ENCODE measurements at regions not wholly inside any gene's neighbourhood (a gene's known extent, or its start where the extent isn't known, plus 50 kb on each side); places are given as distances from the start of the nearest gene placed in this dataset.

- FAIRE-seq = no peak
These were observed 462.2 kb upstream of the MKI67 start for GRCh38 chr10:128588402-128588801.

GRCh38 chr10:128594688-128595087 is 468.5 kb upstream of the MKI67 start:
- FAIRE-seq = no peak

GRCh38 chr10:128596906-128597305 is 470.7 kb upstream of the MKI67 start:
- no peak for FAIRE-seq

GRCh38 chr10:128599030-128599429 is 472.8 kb upstream of the MKI67 start:
- FAIRE-seq = no peak

- FAIRE-seq = no peak
These were observed 473.3 kb upstream of the MKI67 start for GRCh38 chr10:128599538-128599937.

GRCh38 chr10:128602183-128602582 is 476.0 kb upstream of the MKI67 start:
- no peak for FAIRE-seq

GRCh38 chr10:128604025-128604424 is 477.8 kb upstream of the MKI67 start:
- no peak for FAIRE-seq

GRCh38 chr10:128605180-128605579 is 479.0 kb upstream of the MKI67 start:
- no peak for FAIRE-seq

GRCh38 chr10:128606055-128606454 is 479.8 kb upstream of the MKI67 start:
- FAIRE-seq = no peak

GRCh38 chr10:128608791-128609190 is 482.6 kb upstream of the MKI67 start:
- no peak for FAIRE-seq

GRCh38 chr10:128609460-128609859 is 483.2 kb upstream of the MKI67 start:
- FAIRE-seq = no peak

- no peak for FAIRE-seq
These were observed 483.9 kb upstream of the MKI67 start for GRCh38 chr10:128610113-128610512.

GRCh38 chr10:128612195-128612594 is 486.0 kb upstream of the MKI67 start:
- FAIRE-seq = no peak

- FAIRE-seq = no peak
These were observed 486.4 kb upstream of the MKI67 start for GRCh38 chr10:128612631-128613030.

- no peak for FAIRE-seq
These were observed 487.9 kb upstream of the MKI67 start for GRCh38 chr10:128614016-128614605.

- no peak for FAIRE-seq
These were observed 488.8 kb upstream of the MKI67 start for GRCh38 chr10:128614802-128615553.

GRCh38 chr10:128617532-128617931 is 491.3 kb upstream of the MKI67 start:
- FAIRE-seq = no peak

- no peak for FAIRE-seq
These were observed 496.5 kb upstream of the MKI67 start for GRCh38 chr10:128622706-128623105.

- FAIRE-seq = no peak
These were observed 497.6 kb upstream of the MKI67 start for GRCh38 chr10:128623776-128624175.

GRCh38 chr10:128624656-128625530 is 498.7 kb upstream of the MKI67 start:
- no peak for FAIRE-seq

- FAIRE-seq = no peak
These were observed 499.7 kb upstream of the MKI67 start for GRCh38 chr10:128625926-128626325.

GRCh38 chr10:128626397-128627000 is 500.3 kb upstream of the MKI67 start:
- no peak for FAIRE-seq

- FAIRE-seq = no peak
These were observed 501.6 kb upstream of the MKI67 start for GRCh38 chr10:128627811-128628210.

All from endometrium (tissue), 2 donors.